ENCODE measurements at regions not wholly inside any gene's neighbourhood (a gene's known extent, or its start where the extent isn't known, plus 50 kb on each side); places are given as distances from the start of the nearest gene placed in this dataset.

DNA sequence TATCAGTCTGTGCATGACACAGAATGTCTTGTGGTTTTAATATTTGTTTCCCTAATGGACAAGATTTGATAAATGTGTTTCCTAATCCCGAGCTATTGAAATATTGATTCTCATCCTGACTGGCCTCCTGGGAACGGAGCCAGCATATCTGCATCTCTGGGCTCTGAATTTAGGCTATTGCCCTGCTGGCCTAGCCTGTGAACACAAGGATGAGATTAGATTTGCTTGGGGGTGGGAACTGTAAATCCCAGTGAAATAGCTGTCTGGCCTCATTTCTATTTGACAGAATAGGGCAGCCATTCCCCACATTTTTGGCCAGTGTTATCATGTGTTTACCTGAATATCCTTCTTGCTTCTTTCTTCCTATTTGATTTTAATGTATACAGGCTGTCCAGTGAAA, 198.4 kb upstream of the SOX4 start:
- TF ChIP-seq, protein P1, sequence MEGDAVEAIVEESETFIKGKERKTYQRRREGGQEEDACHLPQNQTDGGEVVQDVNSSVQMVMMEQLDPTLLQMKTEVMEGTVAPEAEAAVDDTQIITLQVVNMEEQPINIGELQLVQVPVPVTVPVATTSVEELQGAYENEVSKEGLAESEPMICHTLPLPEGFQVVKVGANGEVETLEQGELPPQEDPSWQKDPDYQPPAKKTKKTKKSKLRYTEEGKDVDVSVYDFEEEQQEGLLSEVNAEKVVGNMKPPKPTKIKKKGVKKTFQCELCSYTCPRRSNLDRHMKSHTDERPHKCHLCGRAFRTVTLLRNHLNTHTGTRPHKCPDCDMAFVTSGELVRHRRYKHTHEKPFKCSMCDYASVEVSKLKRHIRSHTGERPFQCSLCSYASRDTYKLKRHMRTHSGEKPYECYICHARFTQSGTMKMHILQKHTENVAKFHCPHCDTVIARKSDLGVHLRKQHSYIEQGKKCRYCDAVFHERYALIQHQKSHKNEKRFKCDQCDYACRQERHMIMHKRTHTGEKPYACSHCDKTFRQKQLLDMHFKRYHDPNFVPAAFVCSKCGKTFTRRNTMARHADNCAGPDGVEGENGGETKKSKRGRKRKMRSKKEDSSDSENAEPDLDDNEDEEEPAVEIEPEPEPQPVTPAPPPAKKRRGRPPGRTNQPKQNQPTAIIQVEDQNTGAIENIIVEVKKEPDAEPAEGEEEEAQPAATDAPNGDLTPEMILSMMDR (conservative IDR thresholded peaks at IDR 0.05 in 1 of 2, IDR thresholded peaks at IDR 0.05 in 1 of 2; ENCODE audit: low read depth in 1 of 2, low read length in 2 of 2): no peak
- TF ChIP-seq EZH2 (IDR thresholded peaks at IDR 0.05; ENCODE audit: low read length, missing control alignments): no peak

Data from fibroblast of lung (primary cell).